CD4-positive, alpha-beta T cell treated with Interleukin-17A for 4 hours (primary cell): ENCODE measurements at regions not wholly inside any gene's neighbourhood (a gene's known extent, or its start where the extent isn't known, plus 50 kb on each side); places are given as distances from the start of the nearest gene placed in this dataset.

Source experiments
- DNase-seq: peaks from one replicate; pipeline ENCODE4 v3.0.0-alpha.2; 2020; ENCODE audit warnings: mixed read lengths

DNA sequence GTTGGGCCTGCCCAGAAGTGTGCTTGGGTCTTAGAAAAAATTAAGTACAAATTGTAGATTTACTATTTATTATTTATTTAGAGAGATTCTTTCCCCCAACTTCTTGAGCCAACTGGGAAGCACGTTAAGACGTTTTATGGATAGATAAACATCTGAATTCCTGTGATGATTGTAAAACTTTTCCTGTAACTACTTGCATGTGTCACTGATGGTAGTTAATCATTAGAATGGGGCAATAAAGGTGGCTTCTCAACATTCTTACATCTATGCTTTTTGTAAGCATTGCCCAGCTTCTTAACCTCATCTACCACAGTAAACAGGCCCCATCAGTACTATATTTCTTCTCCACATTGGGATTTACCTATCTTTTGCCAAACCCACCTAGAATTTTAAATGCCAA, 559.8 kb downstream of the LMO4 start:
- DNase-seq = no peak

DNA sequence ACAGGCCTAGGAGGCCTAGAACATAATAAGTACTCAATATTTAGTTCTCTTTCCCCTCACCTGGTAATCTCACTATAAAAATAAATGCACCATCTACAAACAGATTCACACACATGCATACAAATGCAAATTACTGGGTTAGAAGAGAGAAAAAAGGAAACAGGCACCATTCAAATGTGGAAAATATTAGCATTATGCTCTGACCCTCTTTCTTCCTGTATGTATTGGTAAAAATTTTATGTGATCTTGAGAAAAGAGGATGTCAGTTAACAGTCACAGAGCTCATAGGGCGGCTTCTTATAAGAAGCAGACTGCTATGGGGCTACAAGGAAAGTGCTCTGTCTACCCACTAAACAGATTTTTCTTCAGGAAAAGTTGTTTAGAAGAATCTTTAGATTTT, 565.4 kb downstream of the LMO4 start:
- no peak for DNase-seq

DNA sequence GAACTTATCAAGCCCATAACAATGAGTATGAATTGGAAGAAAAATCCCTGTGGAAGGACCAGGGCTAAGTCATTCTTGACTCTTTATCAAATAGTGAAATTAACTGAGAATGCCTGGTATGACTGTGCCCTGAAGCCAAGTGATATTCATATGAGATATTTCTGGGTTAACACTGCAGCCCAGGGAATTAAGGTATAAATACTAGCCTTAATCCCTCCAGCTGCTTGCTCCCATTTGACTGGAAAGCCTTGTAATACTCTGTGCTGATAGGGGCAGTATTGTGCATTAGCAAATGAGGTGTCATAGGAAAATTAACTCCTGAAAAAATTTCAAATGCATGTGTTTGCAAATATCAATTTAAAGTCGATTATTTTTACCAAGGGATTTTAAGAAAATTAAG, 568.8 kb downstream of the LMO4 start:
- DNase-seq = no peak

GRCh38 chr1:87898431-87898830, 569.8 kb downstream of the LMO4 start:
- no peak for DNase-seq

- no peak for DNase-seq
Observed at GRCh38 chr1:87899017-87899416, 570.3 kb downstream of the LMO4 start.

DNA sequence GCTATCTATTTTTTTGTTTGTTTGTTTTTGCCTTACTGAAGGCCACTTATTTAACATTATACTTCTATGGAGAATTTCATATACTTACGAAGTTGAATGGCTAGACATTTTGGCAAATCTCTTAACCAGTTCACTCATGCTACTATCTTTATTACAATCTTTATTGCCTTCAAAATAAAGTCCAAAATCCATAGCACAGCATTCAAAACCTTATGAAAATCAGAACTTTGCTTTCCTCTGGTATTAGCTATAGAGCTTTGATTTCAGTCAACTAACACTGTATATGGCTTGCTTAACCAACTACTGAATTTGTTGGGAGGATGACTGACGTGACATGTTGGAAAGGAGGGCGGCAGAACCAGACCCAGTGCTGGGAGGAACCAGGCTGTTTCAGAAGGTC, 571.1 kb downstream of the LMO4 start:
- DNase-seq = no peak

GRCh38 chr1:87902830-87903229, 574.1 kb downstream of the LMO4 start:
- DNase-seq = no peak

DNA sequence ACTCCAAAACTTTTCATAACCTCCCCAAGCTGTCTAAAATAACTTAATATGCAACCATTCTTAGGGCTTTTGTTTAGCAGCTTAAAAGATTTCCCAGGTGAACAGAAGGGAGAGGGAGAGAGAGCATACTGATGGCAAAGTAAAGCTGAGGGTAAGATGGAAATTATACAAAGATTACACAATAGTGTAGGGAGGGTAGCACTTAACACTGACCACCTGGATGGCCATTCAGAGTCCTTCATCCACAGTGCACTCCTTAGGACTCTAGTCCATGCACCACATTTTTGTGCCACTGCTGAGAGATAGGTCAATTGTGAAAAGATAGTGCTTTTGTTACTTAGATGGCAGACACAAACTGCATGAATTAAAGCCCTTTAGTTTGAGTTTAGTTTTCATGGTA, 574.6 kb downstream of the LMO4 start:
- DNase-seq = no peak

DNA sequence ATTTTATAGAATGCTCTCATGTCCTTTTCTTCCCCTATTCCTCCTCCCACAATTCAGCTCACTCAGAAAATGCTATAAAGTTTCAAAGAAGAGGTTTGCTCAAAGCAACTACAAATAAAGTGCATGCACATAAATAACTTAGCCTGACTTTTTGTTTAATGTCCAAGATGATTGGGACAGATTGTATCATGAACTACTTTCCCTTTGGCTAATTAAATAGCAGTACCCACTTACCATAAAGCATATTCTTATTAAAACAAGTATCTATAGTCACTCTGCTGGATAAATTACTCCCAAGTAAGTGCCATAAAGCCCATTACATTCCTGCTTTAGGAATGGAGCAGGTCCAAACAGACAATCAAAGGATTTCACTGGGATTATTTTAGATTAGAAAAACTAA, 576.0 kb downstream of the LMO4 start:
- DNase-seq = no peak

- no peak for DNase-seq
Observed at GRCh38 chr1:87905651-87906050, 577.0 kb downstream of the LMO4 start.

DNA sequence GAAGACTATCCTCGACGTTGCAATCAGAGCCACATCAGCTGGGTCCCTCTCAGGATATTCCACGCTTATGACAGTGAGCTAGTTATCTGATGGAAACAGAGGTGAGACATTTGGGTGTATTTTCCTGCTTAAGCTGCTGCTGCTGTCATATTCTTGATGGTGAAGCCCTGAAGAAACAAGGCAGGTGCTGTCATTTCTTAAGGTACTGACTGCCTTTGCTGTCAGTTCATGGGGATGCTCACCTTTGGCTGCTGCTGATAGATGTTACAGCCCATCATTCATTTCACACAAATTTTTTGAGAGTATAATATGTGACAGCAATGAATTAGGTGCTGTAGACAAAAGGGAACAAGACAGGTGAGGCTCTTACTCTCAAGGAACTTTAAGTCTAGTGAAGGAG, 577.4 kb downstream of the LMO4 start:
- DNase-seq = no peak

GRCh38 chr1:87913361-87913760, 584.7 kb downstream of the LMO4 start:
- DNase-seq = no peak

DNA sequence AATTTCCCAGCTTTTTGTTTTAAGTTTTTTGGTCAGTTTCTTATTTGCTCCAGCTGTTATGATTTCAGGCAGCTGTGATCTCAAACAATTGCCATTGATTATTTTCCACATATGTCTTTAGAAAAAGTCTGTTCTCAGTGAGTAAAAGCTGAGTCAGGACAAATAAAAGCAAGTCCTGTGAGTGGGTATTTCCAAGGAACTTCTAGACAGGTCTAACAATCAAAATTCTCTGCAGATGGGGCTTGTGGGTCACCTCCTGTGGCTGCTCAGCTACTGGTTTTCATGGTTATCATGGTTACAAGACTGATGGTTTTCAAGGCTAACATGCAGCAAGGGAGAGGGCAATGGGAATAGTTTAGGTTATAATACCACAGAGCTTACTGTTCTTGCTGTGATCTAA, 585.7 kb downstream of the LMO4 start:
- DNase-seq = no peak

DNA sequence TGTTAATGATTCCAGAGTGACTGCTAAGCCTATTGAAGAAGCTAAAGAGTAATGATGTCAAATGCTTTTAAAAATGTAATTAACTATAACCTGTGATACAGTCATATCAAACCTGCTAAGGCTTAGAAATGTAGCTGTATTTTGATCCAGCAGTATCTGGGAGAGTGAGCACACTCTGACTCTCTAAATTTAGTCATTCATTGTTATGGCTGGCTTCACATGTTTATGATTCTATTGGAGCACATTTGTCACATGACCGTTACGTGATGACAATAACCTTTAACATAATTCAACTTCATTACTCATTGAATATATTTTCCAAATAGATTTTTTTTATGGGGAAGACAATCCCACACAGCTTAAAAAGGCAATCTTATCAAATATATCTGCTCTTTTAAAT, 587.1 kb downstream of the LMO4 start:
- DNase-seq = no peak

- no peak for DNase-seq
Observed at GRCh38 chr1:87916965-87917364, 588.3 kb downstream of the LMO4 start.

GRCh38 chr1:87918398-87918797, 589.7 kb downstream of the LMO4 start:
- no peak for DNase-seq

DNA sequence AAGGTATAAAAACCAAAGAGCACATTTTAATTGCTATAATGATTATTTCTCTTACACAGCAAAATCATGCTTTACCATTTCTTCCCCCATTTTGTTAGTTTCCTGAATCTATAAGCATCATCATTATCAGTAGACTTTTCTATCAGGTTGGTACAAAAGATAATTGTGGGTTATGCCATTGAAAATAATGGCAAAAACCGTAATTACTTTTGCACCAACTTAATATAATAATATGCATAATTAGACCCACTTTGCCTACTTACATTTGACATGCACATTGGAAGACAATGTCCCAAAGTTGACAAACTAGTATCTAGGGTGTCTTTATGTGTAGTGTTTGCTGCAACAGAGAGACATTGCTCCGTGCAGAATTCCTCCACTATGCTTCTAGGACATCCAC, 594.2 kb downstream of the LMO4 start:
- DNase-seq = no peak

DNA sequence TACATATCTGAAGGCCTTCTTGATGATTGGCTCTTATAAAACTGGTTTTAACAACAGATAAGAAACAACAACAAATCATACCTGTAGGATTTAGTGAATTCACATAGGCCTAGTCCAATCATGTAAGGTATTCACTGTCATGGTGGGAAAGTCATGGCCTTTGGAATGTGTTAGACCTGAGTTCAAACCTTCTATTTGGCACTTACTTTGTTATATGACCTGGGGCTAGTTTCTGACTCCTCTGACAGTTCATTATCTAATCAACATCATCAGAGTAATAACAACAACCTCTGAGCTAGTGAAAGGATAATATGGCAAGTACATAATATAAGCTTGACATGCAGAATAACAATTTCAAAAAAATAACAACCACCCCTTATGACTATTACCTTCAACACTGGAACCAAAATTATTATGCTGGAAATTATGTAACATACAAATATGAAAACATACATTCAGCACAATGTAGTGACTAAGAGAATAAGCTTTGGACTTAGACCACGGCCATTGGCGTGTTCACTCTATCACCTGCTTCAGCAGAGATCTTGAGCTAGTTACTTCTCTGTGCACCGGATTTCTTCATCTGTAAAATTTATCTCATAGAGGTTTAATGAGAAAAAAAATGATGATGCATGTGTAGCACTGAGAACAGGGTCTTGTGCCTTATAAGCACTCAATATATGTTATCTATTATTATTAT, 597.6 kb downstream of the LMO4 start:
- no peak for DNase-seq

- DNase-seq = no peak
Observed at GRCh38 chr1:87926921-87927320, 598.2 kb downstream of the LMO4 start.

DNA sequence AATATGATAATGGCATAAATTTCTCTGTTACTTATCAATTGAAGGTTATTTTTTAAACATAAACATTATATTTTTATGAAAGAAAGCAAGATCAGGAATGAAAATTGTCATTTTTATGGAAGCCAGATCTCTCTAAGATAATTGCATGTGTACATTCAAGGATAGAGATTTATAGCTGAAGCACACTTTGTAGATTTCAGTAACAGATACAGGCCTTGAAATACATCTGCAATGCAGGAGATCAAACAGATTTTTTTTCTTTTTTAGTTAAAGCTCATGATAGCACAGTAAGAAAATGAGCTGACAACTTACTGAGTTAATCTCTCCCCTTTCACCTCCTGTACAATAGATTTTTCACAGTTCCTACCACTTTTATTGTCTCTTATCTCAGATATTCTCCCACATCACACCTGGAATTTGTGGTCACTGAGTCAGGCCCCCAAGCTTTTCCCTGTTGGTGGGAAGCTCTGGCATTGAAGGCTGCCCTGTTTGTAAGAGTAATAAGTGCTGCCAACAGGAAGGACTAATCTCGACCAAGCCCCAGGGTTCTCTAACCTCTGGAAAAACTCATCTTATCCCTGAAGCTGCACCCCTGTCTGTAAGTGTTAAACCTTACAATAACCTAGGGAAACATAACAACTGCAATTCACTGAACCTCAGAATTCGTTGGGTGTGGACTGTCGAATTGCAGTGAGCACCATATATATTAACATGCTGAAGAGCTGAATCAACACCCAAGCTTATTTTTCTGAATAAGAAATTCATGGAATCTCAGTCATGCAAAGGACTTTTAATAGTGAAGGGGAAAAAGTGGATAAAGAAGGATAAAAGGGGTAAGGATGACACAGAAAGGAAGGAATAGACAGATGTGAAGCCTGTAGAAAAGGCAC, 599.0 kb downstream of the LMO4 start:
- DNase-seq = no peak

DNA sequence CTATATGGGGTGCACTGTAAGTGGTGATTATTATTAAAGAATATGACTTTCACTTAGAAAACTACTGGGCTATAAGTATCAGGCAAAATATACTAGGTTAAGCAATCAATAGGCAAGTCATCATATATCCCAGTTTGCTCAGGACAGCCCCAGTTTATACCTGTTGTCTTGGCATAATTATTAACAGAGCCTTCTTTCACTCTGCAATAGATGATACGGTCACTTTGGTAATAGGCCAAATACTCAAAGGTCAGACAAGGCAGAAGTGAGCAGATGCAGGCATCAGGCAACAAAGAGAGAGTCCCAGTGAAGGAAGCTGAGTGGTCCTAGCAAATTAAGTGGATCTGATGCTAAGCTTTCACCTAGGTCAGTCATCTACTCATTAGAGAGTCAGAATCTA, 599.9 kb downstream of the LMO4 start:
- DNase-seq = no peak

- no peak for DNase-seq
Observed at GRCh38 chr1:87929906-87930305, 601.2 kb downstream of the LMO4 start.

- no peak for DNase-seq
Observed at GRCh38 chr1:87930796-87931195, 602.1 kb downstream of the LMO4 start.

GRCh38 chr1:87933171-87933570, 604.5 kb downstream of the LMO4 start:
- DNase-seq = no peak

DNA sequence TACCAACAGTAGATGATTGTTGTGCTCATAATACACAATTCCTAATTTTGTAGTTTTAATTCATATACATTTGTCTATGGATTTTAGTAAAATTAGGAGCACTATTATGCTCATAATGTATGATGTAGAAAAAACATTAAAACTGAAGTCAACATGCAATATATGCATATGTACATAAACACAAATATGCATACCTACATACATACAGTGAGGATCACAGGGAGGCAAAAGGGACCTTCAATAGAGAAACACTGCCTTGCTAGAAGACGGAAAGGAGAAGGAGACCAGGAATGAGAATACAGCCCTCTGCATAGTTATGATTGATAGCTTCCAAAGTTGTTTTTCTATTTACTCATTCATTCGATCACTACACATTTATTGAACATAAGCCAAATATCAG, 606.5 kb downstream of the LMO4 start:
- no peak for DNase-seq
